ENCODE measurements at regions not wholly inside any gene's neighbourhood (a gene's known extent, or its start where the extent isn't known, plus 50 kb on each side); places are given as distances from the start of the nearest gene placed in this dataset.

DNA sequence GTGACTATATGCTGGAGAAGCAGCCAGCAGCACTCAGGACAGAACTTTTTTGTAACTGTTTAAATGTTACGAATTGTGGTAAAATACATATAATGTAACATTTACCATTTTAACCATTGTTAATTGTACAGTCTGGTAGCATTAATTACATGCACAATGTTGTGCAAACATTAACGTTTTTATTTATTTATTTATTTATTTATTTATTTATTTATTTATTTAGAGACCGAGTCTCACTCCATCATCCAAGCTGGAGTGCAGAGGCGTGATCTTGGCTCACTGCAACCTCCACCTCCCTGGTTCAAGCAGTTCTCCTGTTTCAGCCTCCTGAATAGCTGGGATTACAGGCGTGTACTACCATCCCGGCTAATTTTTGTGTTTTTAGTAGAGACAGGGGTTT lies 88.7 kb upstream of the TEX51 start:
- H3K4me3 ChIP-seq (ENCODE audit: low read depth, low read length), result no peak overlapping the region
- no peak for TF ChIP-seq CTCF (IDR thresholded peaks at IDR 0.05; ENCODE audit: low read depth, low read length)
- TF ChIP-seq MYC (IDR thresholded peaks at IDR 0.05; ENCODE audit: low read depth, low read length), result no peak
- no peak for TF ChIP-seq POLR2A (IDR thresholded peaks at IDR 0.05; ENCODE audit: extremely low read depth, insufficient read length)
- DNase-seq (ENCODE audit: low read depth), result no peak

GRCh38 chr2:126811101-126811500 lies 87.6 kb upstream of the TEX51 start:
- peak; percentile 71 for DNase-seq (ENCODE audit: low read depth)
- TF ChIP-seq MYC (IDR thresholded peaks at IDR 0.05; ENCODE audit: low read depth, low read length), result no peak
- no peak for TF ChIP-seq CTCF (IDR thresholded peaks at IDR 0.05; ENCODE audit: low read depth, low read length)
- no peak for TF ChIP-seq POLR2A (IDR thresholded peaks at IDR 0.05; ENCODE audit: extremely low read depth, insufficient read length)
- no peak for TF ChIP-seq MAX (IDR thresholded peaks at IDR 0.05; ENCODE audit: low read depth, low read length)
- H3K4me3 ChIP-seq (ENCODE audit: low read depth, low read length), result no peak overlapping the region

DNA sequence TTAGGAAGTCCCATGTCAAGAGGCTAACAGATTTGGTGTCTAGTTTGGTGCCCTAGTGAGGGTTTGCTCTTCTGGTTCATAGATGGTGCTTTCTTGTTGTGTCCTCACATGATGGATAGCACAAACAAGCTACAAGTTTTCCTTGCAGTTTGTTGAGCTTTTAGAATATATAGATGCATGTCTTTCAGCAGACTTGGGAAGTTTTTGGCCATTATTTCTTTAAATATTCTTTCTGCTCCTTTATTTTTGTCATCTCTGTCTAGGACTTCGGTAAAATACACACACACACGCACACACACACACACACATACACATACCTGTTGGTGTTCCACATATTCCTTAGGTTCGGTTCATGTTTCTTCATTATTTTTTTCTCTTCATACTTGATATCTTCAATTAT lies 81.5 kb upstream of the TEX51 start:
- no peak for TF ChIP-seq MAX (IDR thresholded peaks at IDR 0.05; ENCODE audit: low read depth, low read length)
- no peak for TF ChIP-seq MYC (IDR thresholded peaks at IDR 0.05; ENCODE audit: low read depth, low read length)
- TF ChIP-seq POLR2A (IDR thresholded peaks at IDR 0.05; ENCODE audit: extremely low read depth, insufficient read length), result no peak
- no peak for TF ChIP-seq CTCF (IDR thresholded peaks at IDR 0.05; ENCODE audit: low read depth, low read length)
- no peak for DNase-seq (ENCODE audit: low read depth)
- H3K4me3 ChIP-seq (ENCODE audit: low read depth, low read length), result no peak overlapping the region

DNA sequence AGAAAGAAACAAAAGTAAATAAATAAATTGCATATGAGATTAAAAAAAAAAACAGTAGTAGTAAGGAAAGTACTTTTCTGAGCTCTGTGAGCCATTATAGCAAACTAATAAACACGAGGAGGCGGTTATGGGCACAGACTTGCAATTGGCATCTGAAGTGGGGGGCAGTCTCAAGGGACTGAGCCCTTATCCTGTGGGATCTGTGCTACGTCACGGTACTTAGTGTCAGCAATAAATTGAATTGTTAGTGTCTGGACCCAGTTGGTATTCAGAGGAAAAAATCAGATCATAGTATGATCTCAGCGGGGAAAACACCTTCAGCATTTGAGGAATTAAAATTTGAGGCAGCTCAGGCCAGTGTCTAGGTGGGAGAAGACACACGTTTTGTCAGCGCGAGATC lies 76.6 kb upstream of the TEX51 start:
- no peak for DNase-seq (ENCODE audit: low read depth)
- TF ChIP-seq POLR2A (IDR thresholded peaks at IDR 0.05; ENCODE audit: extremely low read depth, insufficient read length) (no peak), MYC (IDR thresholded peaks at IDR 0.05; ENCODE audit: low read depth, low read length) (no peak), CTCF (IDR thresholded peaks at IDR 0.05; ENCODE audit: low read depth, low read length) (no peak), MAX (IDR thresholded peaks at IDR 0.05; ENCODE audit: low read depth, low read length) (no peak)
- no peak overlapping the region for H3K4me3 ChIP-seq (ENCODE audit: low read depth, low read length)

DNA sequence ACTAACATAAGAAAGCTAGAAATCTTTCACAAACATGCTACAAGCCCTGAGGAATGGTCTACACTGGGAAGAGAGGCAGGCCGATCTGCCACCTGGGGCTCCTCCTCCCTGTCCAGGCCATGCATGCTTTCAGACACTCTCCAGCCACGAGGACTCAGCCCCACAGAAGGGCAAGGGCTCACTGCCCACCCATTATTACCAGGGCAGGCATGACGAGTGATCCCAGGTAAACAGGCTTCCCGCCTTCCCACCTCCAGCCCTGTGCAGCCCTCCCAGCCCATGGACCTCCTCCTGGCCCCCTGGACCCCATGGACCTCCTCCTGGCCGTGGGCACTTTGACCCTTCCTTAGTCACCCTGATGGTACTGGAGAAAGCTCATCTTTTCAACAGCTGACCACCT lies 75.8 kb upstream of the TEX51 start:
- no peak for TF ChIP-seq CTCF (IDR thresholded peaks at IDR 0.05; ENCODE audit: low read depth, low read length)
- no peak for TF ChIP-seq POLR2A (IDR thresholded peaks at IDR 0.05; ENCODE audit: extremely low read depth, insufficient read length)
- TF ChIP-seq MAX (IDR thresholded peaks at IDR 0.05; ENCODE audit: low read depth, low read length), result no peak
- no peak for TF ChIP-seq MYC (IDR thresholded peaks at IDR 0.05; ENCODE audit: low read depth, low read length)
- H3K4me3 ChIP-seq (ENCODE audit: low read depth, low read length), result no peak overlapping the region
- DNase-seq (ENCODE audit: low read depth), result no peak

DNA sequence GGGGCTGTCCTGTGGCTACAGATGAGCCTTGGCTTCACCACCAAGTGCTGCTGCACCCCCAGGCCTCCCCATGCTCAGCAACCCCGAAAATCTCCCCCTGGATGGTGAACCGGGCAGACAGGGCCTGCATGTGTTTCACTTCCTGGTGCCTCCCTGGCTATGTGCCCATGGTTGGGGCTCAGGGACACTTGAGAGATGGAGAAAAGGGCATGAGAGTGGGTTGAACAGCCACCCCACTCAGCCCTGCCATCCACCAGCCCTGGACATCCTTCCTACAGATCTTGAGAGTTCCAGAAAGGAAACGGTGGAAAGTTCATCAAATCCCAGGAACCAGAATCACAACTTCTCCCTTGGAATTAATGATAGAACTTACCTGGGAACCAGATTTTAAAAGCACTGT lies 74.7 kb upstream of the TEX51 start:
- no peak for TF ChIP-seq POLR2A (IDR thresholded peaks at IDR 0.05; ENCODE audit: extremely low read depth, insufficient read length)
- no peak for DNase-seq (ENCODE audit: low read depth)
- H3K4me3 ChIP-seq (ENCODE audit: low read depth, low read length), result no peak overlapping the region
